K562 (cell line): ENCODE measurements at regions not wholly inside any gene's neighbourhood (a gene's known extent, or its start where the extent isn't known, plus 50 kb on each side); places are given as distances from the start of the nearest gene placed in this dataset.

Experiments
- KLF1 ChIP-seq: fragments of 450-650 bp; IDR thresholded peaks from 2 replicates; pipeline ENCODE4 v1.6.1; 2016; ENCODE audit warnings: missing genetic modification characterization, missing compliant biosample characterization
- NFE2 ChIP-seq: IDR thresholded peaks from 2 replicates; pipeline ENCODE4 v1.6.1; 2014; ENCODE audit warnings: antibody characterized with exemption, low read depth
- NR4A1 ChIP-seq, 2 experiments: fragments of 250-450 bp in 1 of 2; fragments of 450-650 bp in 1 of 2; sonication (Bioruptor Pico) in 1 of 2; IDR thresholded peaks; 2 replicates each; pipeline versions ENCODE4 v1.4.0 to v1.6.1; 2016 to 2020; ENCODE audit warnings: mild to moderate bottlenecking in 2 of 2, missing compliant biosample characterization in 1 of 2, missing genetic modification characterization in 1 of 2, moderate library complexity in 1 of 2
- NRF1 ChIP-seq, 2 experiments: fragments of 450-650 bp; IDR thresholded peaks in 1 of 2; conservative IDR thresholded peaks in 1 of 2; 2 replicates each; pipeline ENCODE4 v1.6.1; 2014; ENCODE audit warnings: mild to moderate bottlenecking in 2 of 2
- PCBP1 ChIP-seq: fragments of 200-400 bp; formaldehyde crosslinking; IDR thresholded peaks from 2 replicates; pipeline ENCODE4 v1.6.1; 2018; ENCODE audit warnings: mild to moderate bottlenecking, low read depth, low read length; ENCODE audit not compliant: poor library complexity, severe bottlenecking
- POU5F1 ChIP-seq: fragments of 150-350 bp; IDR thresholded peaks from 2 replicates; pipeline ENCODE4 v1.6.1; 2014; ENCODE audit warnings: borderline replicate concordance, low read length, low read depth, mild to moderate bottlenecking; ENCODE audit not compliant: partially characterized antibody
- YBX1 ChIP-seq: fragments of 450-650 bp; IDR thresholded peaks from 2 replicates; pipeline ENCODE4 v1.7.1; 2016; ENCODE audit warnings: mild to moderate bottlenecking
- ZNF224 ChIP-seq: sonication (generic); formaldehyde crosslinking; IDR thresholded peaks from 2 replicates; pipeline ENCODE4 v1.8.0; 2022; ENCODE audit warnings: mild to moderate bottlenecking, missing genetic modification reagents
- TF ChIP-seq, protein P1 (sequence below): fragments of 200-400 bp; formaldehyde crosslinking; IDR thresholded peaks from 2 replicates; pipeline ENCODE4 v1.6.1; 2017; ENCODE audit warnings: mild to moderate bottlenecking, low read depth, low read length, moderate library complexity

GRCh38 chr6:41460742-41461336 is 85.3 kb upstream of the FOXP4 start (continued):
- TF ChIP-seq KLF1 (tag) (no peak), ZNF224 (CRISPR knock-in tag) (no peak), POU5F1 (no peak), PCBP1 (no peak), YBX1 (no peak), NFE2 (no peak), NRF1 (conservative IDR thresholded peaks at IDR 0.05 in 1 of 2, IDR thresholded peaks at IDR 0.05 in 1 of 2) (no peak), NR4A1 (CRISPR knock-in tag; IDR thresholded peaks at IDR 0.05) (no peak), NR4A1 (tag; IDR thresholded peaks at IDR 0.05) (no peak)
- TF ChIP-seq, protein P1, sequence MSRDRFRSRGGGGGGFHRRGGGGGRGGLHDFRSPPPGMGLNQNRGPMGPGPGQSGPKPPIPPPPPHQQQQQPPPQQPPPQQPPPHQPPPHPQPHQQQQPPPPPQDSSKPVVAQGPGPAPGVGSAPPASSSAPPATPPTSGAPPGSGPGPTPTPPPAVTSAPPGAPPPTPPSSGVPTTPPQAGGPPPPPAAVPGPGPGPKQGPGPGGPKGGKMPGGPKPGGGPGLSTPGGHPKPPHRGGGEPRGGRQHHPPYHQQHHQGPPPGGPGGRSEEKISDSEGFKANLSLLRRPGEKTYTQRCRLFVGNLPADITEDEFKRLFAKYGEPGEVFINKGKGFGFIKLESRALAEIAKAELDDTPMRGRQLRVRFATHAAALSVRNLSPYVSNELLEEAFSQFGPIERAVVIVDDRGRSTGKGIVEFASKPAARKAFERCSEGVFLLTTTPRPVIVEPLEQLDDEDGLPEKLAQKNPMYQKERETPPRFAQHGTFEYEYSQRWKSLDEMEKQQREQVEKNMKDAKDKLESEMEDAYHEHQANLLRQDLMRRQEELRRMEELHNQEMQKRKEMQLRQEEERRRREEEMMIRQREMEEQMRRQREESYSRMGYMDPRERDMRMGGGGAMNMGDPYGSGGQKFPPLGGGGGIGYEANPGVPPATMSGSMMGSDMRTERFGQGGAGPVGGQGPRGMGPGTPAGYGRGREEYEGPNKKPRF: no peak
- TF ChIP-seq, all 486 proteins: peak for 11
